GM19455 (cell line): ENCODE measurements at regions not wholly inside any gene's neighbourhood (a gene's known extent, or its start where the extent isn't known, plus 50 kb on each side); places are given as distances from the start of the nearest gene placed in this dataset.

Experiments
- ATAC-seq: cut with Tn5 transposase; IDR thresholded peaks from one replicate; pipeline ENCODE4 v1.9.1; 2021; ENCODE audit not compliant: unreplicated experiment

- no peak for ATAC-seq
Observed at GRCh38 chr21:24055696-24056095, 1551.6 kb downstream of the MRPL39 start.

DNA sequence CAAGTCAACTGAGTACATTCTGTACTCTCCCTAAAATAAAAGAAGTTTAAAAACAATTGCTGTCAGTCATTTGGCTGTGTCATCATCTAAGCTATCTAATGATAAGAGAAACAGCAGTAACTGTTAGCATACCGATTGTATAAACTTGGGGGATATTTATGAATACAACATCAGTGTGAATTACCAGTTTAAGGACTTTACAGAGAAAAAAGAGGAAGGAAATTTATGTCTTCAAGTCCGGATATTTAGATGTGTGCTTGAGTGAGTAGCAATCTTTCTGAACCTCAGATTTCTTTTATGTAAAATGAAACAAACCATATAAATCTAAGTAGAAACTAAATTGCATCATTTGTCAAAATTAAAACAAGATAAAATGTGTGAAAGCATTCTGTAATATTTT, 1557.0 kb downstream of the MRPL39 start:
- ATAC-seq, result no peak

DNA sequence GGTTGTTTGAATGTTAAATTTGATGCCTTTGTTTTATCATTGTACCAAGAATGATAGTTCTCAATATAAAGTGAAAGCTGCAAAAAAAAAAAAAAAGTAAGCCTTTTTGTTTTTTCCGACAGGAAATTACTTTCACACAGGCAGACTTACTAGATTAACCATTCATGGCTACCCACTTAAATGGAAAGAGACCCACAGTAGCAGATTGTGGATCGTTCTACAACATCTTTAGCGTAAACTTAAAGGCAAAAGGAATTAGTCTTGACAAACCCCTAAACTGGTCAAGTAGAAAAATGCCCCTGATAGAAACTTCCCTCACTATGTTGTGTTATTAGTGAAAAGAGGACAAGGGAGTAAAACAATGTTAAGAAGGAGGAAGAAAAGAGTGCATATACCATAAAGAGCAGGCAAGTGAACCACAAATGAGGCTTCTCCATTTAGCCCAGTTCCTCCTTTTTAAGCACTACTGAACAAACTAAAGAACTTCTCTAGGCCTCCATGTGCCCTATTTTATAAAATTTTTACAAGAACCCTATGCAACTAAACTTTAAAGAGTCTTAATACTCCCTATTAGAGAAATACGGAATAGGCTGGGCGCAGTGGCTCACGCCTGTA, 1560.3 kb downstream of the MRPL39 start:
- no peak for ATAC-seq

DNA sequence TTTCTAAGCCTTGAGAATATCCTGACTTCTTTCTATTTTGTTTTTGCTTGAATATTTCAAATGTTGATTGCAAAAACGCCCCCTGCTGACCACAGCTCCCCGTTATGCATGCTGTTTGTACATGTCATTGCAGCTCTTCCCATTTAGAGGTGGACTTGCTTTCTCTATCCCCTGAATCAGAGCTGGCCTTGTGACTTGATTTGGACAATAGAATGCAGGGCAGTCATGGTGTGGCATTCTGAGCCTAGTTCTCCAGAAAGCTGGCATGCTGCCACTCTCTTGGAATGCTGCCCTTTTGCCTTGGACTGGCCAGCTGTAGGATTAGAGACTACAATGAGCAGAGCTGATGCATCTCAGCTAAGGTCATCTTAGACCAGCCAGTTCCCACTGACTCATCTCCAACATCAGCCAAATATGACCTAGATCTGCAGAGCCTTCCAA, 1561.5 kb downstream of the MRPL39 start:
- no peak for ATAC-seq

- no peak for ATAC-seq
Observed at GRCh38 chr21:24045373-24045772, 1561.9 kb downstream of the MRPL39 start.

DNA sequence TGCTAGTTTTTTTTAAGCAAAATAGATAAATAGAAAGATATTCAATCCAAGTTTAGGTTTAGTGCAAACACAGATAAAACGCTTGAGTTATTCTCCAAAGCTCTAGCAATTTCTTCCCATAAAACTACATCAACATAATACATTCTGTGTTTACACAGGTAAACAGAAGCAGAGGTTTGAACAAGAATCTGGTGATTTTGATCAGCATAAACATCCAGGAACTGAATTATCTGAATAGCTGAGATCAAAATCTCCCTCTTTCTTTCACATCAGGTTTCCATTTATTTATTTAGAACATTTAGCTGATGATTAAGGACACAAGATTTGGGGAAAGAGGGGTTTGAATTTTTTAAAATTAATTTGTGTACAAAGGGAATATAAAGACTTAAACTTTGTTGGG, 1564.6 kb downstream of the MRPL39 start:
- no peak for ATAC-seq

DNA sequence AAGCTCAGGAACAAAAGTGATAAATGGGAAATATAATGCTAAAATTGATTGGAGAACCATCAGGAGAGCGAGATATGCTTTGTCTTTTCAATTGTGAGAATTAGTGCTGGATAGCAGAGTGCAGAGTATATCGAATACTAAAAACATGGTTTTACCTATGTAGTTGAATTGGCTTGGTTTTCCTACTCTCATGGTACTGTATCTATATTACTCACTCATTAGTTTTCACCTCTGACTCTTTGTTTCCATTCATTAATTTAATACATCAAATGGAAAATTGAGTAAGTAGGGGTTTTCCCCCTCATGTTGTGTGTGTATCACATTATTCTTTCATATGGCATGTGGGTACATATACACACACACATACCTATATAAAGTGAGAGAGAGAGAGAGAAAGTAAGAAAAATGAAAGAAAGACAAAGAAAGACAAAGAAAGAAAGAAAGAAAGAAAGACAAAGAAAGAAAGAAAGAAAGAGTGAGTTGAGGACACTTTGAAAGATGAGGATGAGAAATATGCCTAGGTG, 1574.5 kb downstream of the MRPL39 start:
- ATAC-seq, result no peak

GRCh38 chr21:24027396-24027795, 1579.9 kb downstream of the MRPL39 start:
- ATAC-seq, result no peak

- no peak for ATAC-seq
Observed at GRCh38 chr21:24025101-24025500, 1582.2 kb downstream of the MRPL39 start.

DNA sequence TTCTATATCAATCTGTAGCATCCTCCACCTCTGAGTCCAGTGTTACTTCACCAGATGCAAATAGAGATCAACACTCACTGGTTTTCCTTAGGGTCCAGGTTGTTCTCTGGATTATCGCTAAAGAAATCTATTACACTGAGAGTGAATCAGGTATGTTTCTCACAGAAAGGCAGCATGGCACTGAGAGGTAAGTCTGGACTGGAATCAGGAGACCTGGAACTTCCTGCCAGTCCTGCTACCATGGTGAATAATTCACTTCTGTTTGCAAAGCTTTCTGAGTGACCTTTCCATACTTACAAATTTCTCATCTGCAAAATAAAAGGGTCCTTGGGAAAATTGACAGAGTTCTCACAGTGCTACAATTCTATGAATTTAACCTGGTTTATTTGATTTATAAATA, 1583.3 kb downstream of the MRPL39 start:
- no peak for ATAC-seq

- no peak for ATAC-seq
Observed at GRCh38 chr21:24023402-24023801, 1583.9 kb downstream of the MRPL39 start.

DNA sequence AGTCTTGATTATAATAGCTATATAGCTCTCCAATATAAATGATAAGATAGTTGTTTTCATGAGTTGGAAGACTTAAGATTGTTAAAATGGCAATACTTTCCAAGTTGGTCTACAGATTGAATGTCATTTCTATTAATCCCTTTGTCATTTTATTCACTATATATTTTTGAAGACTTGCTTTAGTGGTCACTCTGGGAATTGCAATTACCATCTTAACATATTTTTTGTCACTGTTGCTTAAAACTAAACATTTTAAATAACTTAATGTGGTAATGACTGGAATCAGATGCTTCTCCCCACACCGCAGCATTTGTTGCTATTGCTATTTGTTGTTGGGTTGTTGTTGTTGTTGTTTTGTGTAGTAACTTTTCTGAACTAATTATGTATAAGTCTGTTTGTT, 1592.9 kb downstream of the MRPL39 start:
- ATAC-seq, result no peak

- ATAC-seq, result no peak
Observed at GRCh38 chr21:24011087-24011486, 1596.2 kb downstream of the MRPL39 start.

DNA sequence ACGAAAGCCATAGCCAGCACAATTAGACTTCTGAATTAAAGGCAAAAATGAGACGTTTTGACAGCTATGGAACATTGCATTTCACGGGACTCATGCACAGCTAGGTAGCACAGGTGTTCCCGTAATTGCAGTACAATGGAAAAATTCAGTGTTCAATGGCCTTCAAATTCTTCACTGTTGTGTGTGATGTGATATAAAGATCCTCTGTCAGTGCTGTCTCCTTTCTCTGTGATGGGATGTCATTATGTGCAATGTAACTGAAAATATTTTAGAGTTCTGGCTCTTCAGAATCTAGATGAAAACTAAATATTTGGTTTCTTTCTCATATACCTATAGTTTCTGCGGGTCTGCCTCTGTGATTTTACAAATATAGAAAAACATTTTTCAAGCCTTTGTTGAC, 1599.7 kb downstream of the MRPL39 start:
- ATAC-seq, result no peak

DNA sequence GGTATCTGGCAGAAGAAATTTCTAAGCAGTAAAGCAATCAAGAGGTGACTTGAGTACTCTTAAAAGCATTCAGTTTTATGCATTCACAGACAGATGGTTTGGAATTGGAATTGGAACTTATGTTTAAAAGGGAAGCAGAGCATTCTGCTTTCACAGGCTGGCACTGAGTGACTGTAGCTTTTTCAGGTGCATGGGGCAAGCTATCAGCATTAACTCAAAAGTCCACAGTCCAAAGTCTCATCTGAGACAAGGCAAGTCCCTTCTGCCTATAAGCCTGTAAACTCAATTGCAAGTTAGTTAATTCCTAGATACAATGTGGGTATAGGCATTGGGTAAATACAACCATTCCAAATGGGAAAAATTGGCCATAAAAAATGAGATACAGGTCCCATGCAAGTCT, 1620.3 kb downstream of the MRPL39 start:
- ATAC-seq, result no peak

GRCh38 chr21:23986214-23986613, 1621.1 kb downstream of the MRPL39 start:
- no peak for ATAC-seq

GRCh38 chr21:23982546-23982945, 1624.7 kb downstream of the MRPL39 start:
- no peak for ATAC-seq

- no peak for ATAC-seq
Observed at GRCh38 chr21:23977971-23978370, 1629.3 kb downstream of the MRPL39 start.

DNA sequence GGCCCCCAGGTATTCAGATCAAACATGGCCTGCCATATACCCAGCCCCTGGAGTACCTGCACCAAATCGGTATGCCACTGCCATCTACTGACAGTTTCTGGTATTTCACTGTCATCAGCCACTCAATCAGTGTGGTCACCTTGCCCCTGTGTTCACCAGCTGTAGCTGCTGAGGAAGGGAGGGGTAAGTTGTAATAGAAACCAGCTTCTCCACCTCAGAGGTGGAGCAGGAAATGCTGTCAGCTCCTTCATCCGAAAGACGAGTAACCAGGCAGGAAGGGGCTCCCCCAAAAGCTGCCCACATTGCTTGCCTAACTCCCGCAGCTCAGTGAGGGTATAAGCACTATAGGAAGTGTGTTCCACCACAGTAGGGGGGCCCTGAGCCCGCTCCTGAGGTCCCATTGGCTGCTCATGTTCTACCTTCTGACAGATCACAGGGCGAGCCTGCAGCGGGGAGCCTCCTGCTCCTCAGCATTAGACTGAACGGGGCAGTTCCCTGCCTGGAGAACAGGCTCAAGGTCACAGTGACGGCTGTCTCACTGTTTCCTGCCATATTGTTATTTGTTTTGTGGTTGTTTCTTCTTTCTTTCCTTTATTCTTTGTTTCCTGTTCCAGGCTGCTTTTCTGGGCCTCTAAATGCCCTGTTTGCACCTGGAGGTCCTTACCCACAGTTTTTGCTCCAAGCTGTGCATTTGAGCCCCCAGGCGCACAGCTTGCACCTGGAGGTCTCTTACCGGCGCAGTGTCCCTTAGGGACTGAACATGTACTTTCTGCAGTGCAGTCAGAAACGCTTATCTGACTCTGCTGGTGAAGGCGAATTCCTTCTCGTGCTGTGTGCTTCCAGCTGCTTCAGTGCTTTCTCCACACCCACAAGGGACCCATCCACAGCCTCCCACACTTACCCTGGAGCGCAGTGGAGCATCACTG, 1638.3 kb downstream of the MRPL39 start:
- peak; percentile 95 for ATAC-seq

DNA sequence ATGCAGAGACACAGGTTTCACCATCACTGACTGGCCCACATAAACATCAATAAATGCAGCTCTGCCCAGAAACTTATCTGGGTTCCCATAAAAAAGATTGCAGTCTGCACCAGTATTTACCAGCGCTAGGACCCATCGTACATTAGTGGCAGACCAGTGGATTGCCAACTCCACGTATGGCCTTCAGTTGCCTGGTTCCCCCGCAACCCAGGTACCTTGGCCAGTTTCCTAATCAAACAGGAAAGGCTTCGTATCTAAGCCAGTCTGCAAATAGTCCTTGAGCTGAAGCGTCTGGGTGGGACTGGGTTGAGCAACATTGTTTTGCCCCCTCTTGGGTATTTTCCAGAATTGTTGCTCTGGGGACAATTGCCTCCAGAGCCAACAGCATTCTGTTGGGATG, 1639.3 kb downstream of the MRPL39 start:
- no peak for ATAC-seq

DNA sequence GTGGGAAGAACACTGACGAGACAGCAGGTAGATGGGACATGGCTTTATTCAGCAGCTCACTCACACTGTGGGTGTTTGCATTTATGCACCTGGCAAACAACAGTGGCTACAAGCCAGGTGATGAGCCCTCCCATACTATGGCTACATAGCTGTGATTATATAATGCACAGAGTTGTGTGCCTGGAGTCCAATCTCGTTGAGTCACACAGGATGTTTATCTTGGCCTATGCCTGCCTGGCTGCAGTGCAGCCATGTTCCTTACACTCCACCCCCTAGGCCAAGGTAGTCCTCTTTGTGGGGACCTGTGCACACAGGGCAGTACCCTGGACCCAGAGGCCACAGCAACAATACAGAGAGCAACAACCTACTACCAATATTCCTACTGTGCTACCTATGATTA, 1643.8 kb downstream of the MRPL39 start:
- no peak for ATAC-seq

DNA sequence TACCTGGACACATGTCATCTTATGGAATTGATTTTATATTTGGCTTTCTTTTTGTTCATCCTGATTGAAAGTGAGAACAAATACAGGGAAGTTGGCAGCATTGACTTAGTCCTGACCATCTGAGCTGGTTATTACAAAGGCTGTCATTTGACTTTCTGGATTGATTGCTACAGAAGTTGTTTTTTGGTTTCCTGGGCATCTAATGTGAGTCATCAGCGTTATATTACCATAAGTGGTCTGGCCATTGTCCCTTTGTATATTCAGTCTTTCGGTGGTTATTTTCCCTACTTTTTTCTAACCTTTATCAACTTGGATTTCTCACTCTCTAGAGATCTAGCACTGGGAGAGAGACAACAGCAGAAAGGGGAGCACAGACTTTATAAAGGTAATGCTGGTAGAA, 1646.5 kb downstream of the MRPL39 start:
- no peak for ATAC-seq
